ENCODE measurements at regions not wholly inside any gene's neighbourhood (a gene's known extent, or its start where the extent isn't known, plus 50 kb on each side); places are given as distances from the start of the nearest gene placed in this dataset.

GRCh38 chr13:80022146-80022545 is 318.8 kb downstream of the SPRY2 start:
- Histone ChIP-seq H2BK20ac (ENCODE audit: low read depth, low read length, poor library complexity, severe bottlenecking) (no peak overlapping the region), H3K27ac (ENCODE audit: insufficient read length, low read depth, low read length) (no peak overlapping the region), H3K56ac (ENCODE audit: insufficient read length, low read depth, low read length) (no peak overlapping the region), H4K20me1 (ENCODE audit: control insufficient read depth, insufficient read depth, insufficient read length) (no peaks in the 10 kb centered on the region), H4K5ac (ENCODE audit: insufficient read length, low read depth, low read length) (no peak overlapping the region), H3K9ac (ENCODE audit: extremely low read depth, insufficient read length, low read length) (no peak overlapping the region), H4K8ac (replicated peaks; ENCODE audit: insufficient read length, low read depth, low read length) (no peak overlapping the region), H3K4me1 (ENCODE audit: insufficient read depth, low read length) (no peaks in the 10 kb centered on the region; the same call in 1 of the 2 replicates), H3K4me2 (ENCODE audit: insufficient read depth, insufficient read length, low read length) (no peak overlapping the region), H2BK120ac (ENCODE audit: low read depth, low read length, poor library complexity, severe bottlenecking) (no peak overlapping the region), H2BK5ac (ENCODE audit: insufficient read length, low read length) (no peak overlapping the region), H3K27me3 (ENCODE audit: insufficient read depth, low read length) (no peaks in the 10 kb centered on the region), H3K9me3 (ENCODE audit: control insufficient read depth, low read depth, low read length) (no peaks in the 10 kb centered on the region), H4K91ac (ENCODE audit: insufficient read length, low read depth, low read length) (no peak overlapping the region), H3K23ac (ENCODE audit: insufficient read length, low read depth, low read length) (no peak overlapping the region), H3K23me2 (ENCODE audit: insufficient read length, low read depth, low read length, poor library complexity, severe bottlenecking) (no peaks in the 10 kb centered on the region), H3K18ac (ENCODE audit: insufficient read length, low read depth, low read length) (no peak overlapping the region), H3K4ac (ENCODE audit: low read depth, low read length) (no peak overlapping the region), H3K79me1 (ENCODE audit: insufficient read depth, low read depth, low read length, poor library complexity, severe bottlenecking) (no peaks in the 10 kb centered on the region), H2AFZ (ENCODE audit: low read length) (no peak overlapping the region), H3K14ac (ENCODE audit: insufficient read depth, low read length) (no peak overlapping the region), H3K79me2 (ENCODE audit: insufficient read depth, low read length) (no peaks in the 10 kb centered on the region), H2BK12ac (ENCODE audit: insufficient read length, low read depth, low read length) (no peak overlapping the region), H2BK15ac (ENCODE audit: low read depth, low read length) (no peak overlapping the region), H2AK5ac (ENCODE audit: insufficient read length, low read length) (no peak overlapping the region), H3T11ph (ENCODE audit: low read length) (no peak overlapping the region)
- no peak overlapping the region for H3K27ac Mint-ChIP-seq
- no peaks in the 10 kb centered on the region for H3K27me3 Mint-ChIP-seq (ENCODE audit: low read depth)
- no peaks in the 10 kb centered on the region for H3K36me3 Mint-ChIP-seq (ENCODE audit: insufficient read depth in 1 of 3, low read depth in 3 of 3)
- no peak overlapping the region for H3K4me3 Mint-ChIP-seq
- TF ChIP-seq, protein P1, sequence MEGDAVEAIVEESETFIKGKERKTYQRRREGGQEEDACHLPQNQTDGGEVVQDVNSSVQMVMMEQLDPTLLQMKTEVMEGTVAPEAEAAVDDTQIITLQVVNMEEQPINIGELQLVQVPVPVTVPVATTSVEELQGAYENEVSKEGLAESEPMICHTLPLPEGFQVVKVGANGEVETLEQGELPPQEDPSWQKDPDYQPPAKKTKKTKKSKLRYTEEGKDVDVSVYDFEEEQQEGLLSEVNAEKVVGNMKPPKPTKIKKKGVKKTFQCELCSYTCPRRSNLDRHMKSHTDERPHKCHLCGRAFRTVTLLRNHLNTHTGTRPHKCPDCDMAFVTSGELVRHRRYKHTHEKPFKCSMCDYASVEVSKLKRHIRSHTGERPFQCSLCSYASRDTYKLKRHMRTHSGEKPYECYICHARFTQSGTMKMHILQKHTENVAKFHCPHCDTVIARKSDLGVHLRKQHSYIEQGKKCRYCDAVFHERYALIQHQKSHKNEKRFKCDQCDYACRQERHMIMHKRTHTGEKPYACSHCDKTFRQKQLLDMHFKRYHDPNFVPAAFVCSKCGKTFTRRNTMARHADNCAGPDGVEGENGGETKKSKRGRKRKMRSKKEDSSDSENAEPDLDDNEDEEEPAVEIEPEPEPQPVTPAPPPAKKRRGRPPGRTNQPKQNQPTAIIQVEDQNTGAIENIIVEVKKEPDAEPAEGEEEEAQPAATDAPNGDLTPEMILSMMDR (conservative IDR thresholded peaks at IDR 0.05), result no peak
- DNase-seq, result no peak
- WGBS (ENCODE audit: extremely low coverage, insufficient read length, low lambda C conversion rate), result no CpG with 5 or more reads among the region's 3 CpGs
- H3K9me3 Mint-ChIP-seq, result no peaks in the 10 kb centered on the region
- H3K4me1 Mint-ChIP-seq, result peaks cover 3 to 6% of the 10 kb centered on the region in 2 experiments; a peak in 3 of 4 replicates
